ENCODE measurements at regions not wholly inside any gene's neighbourhood (a gene's known extent, or its start where the extent isn't known, plus 50 kb on each side); places are given as distances from the start of the nearest gene placed in this dataset.
A peak's percentile ranks its signal among the peaks of the same experiment; 100 is the strongest.

- peak; percentile 6 for DNase-seq
These were observed 147.2 kb upstream of the ADAMTS5 start for GRCh38 chr21:27114111-27114510.

- DNase-seq, result no peak
These were observed 145.3 kb upstream of the ADAMTS5 start for GRCh38 chr21:27112186-27112585.

GRCh38 chr21:27110956-27111355 is 144.1 kb upstream of the ADAMTS5 start:
- DNase-seq, result no peak

GRCh38 chr21:27108701-27109100 is 141.8 kb upstream of the ADAMTS5 start:
- no peak for DNase-seq

GRCh38 chr21:27108228-27108627 is 141.3 kb upstream of the ADAMTS5 start:
- no peak for DNase-seq

- DNase-seq, result no peak
These were observed 138.1 kb upstream of the ADAMTS5 start for GRCh38 chr21:27104846-27105431.

GRCh38 chr21:27103768-27104167 is 136.9 kb upstream of the ADAMTS5 start:
- DNase-seq, result no peak

- DNase-seq, result no peak
These were observed 134.6 kb upstream of the ADAMTS5 start for GRCh38 chr21:27101523-27101922.

- DNase-seq, result no peak
These were observed 127.5 kb upstream of the ADAMTS5 start for GRCh38 chr21:27094184-27094948.

GRCh38 chr21:27086630-27087029 is 119.7 kb upstream of the ADAMTS5 start:
- no peak for DNase-seq

- no peak for DNase-seq
These were observed 119.3 kb upstream of the ADAMTS5 start for GRCh38 chr21:27086186-27086585.

- DNase-seq, result no peak
These were observed 118.5 kb upstream of the ADAMTS5 start for GRCh38 chr21:27085387-27085786.

- no peak for DNase-seq
These were observed 116.3 kb upstream of the ADAMTS5 start for GRCh38 chr21:27083144-27083543.

GRCh38 chr21:27082431-27083010 is 115.6 kb upstream of the ADAMTS5 start:
- DNase-seq, result no peak

- peak; percentile 95 for DNase-seq
These were observed 112.8 kb upstream of the ADAMTS5 start for GRCh38 chr21:27079636-27080240.

- no peak for DNase-seq
These were observed 112.0 kb upstream of the ADAMTS5 start for GRCh38 chr21:27078915-27079314.

- no peak for DNase-seq
These were observed 110.6 kb upstream of the ADAMTS5 start for GRCh38 chr21:27077501-27077900.

GRCh38 chr21:27076025-27076424 is 109.1 kb upstream of the ADAMTS5 start:
- no peak for DNase-seq

- no peak for DNase-seq
These were observed 104.2 kb upstream of the ADAMTS5 start for GRCh38 chr21:27070861-27071670.

GRCh38 chr21:27068811-27069210 is 101.9 kb upstream of the ADAMTS5 start:
- DNase-seq, result no peak

- no peak for DNase-seq
These were observed 100.3 kb upstream of the ADAMTS5 start for GRCh38 chr21:27067226-27067625.

GRCh38 chr21:27062443-27062842 is 95.6 kb upstream of the ADAMTS5 start:
- no peak for DNase-seq

- no peak for DNase-seq
These were observed 94.9 kb upstream of the ADAMTS5 start for GRCh38 chr21:27061770-27062169.

Data from NCI-H524 treated with DMSO at 0.1 percent for 48 hours (cell line).